Esophagus squamous epithelium (tissue), 5 donors: ENCODE measurements at regions not wholly inside any gene's neighbourhood (a gene's known extent, or its start where the extent isn't known, plus 50 kb on each side); places are given as distances from the start of the nearest gene placed in this dataset.

Source experiments
- DNase-seq: peaks from one replicate; lab custom pipeline; 2025; lab: John Stamatoyannopoulos, UW
- H3K27ac ChIP-seq, 4 donors: fragments of 200-600 bp; sonication (generic); one replicate each; pipeline ENCODE4 v1.5.1; 2016 to 2019; ENCODE audit warnings: mild to moderate bottlenecking in 1 of 4
- H3K27me3 ChIP-seq, 4 donors: fragments of 200-600 bp; sonication (generic); 1 replicate in 3 of 4; 2 replicates in 1 of 4; pipeline versions ENCODE4 v1.5.1 to v1.6.0; 2017 to 2021; ENCODE audit warnings: antibody characterized with exemption in 1 of 4
- H3K36me3 ChIP-seq, 3 donors: fragments of 200-600 bp; sonication (generic); one replicate each; pipeline ENCODE4 v1.5.1; 2016 to 2019
- H3K4me1 ChIP-seq, 3 donors: fragments of 200-600 bp; sonication (generic); one replicate each; pipeline ENCODE4 v1.5.1; 2017 to 2019
- H3K4me3 ChIP-seq, 4 donors: fragments of 200-600 bp; sonication (generic); 1 replicate in 3 of 4; 2 replicates in 1 of 4; pipeline ENCODE4 v1.5.1; 2016 to 2019; ENCODE audit warnings: mild to moderate bottlenecking in 2 of 4, moderate library complexity in 1 of 4
- H3K9me3 ChIP-seq, 3 donors: fragments of 200-600 bp; sonication (generic); one replicate each; pipeline ENCODE4 v1.5.1; 2016 to 2019
- CTCF ChIP-seq, 6 experiments: fragments of 450-650 bp in 4 of 6; fragments of 200-600 bp in 2 of 6; sonication (generic) in 2 of 6; IDR thresholded peaks; one replicate each; pipeline ENCODE4 v1.5.1; 2016 to 2019; ENCODE audit warnings: antibody characterized with exemption in 6 of 6, mild to moderate bottlenecking in 4 of 6, moderate library complexity in 4 of 6
- POLR2A ChIP-seq, 4 donors: fragments of 450-650 bp; IDR thresholded peaks; one replicate each; pipeline ENCODE4 v1.6.1; 2017; ENCODE audit warnings: antibody characterized with exemption in 4 of 4, mild to moderate bottlenecking in 4 of 4, moderate library complexity in 3 of 4
- WGBS, 2 donors: methylation state at CpG; one replicate each; pipeline ENCODE4 v1.1.5; 2018; 5-methylcytosine and 5-hydroxymethylcytosine counted together
- intact Hi-C: fragments of 100-400 bp; cut with DNase I; formaldehyde crosslinking; loops from one replicate; pipeline ENCODE4 v1.15.0; 2022
- donor health status: DM: yes; HTN: yes; CAD: no.

- no peaks in the 10 kb centered on the region for H3K36me3 ChIP-seq
- WGBS, 2 donors: 63 to 75% methylated on average over 4 of the region's 4 CpGs
- no peak for DNase-seq
- H3K27ac ChIP-seq: no peak overlapping the region
- intact Hi-C loops: no loop called here
- H3K27me3 ChIP-seq: peaks cover 0 to under 1% (median 0%) of the 10 kb centered on the region in 4 donors
- no peak for TF ChIP-seq CTCF (IDR thresholded peaks at IDR 0.05)
- no peak for TF ChIP-seq POLR2A (IDR thresholded peaks at IDR 0.05)
- H3K4me1 ChIP-seq: no peaks in the 10 kb centered on the region
- H3K9me3 ChIP-seq: no peaks in the 10 kb centered on the region
- H3K4me3 ChIP-seq: no peak overlapping the region
Observed at GRCh38 chr9:95746408-95747180, 128.9 kb upstream of the ERCC6L2 start.

- Histone ChIP-seq H3K4me3 (no peak overlapping the region), H3K9me3 (no peaks in the 10 kb centered on the region), H3K27me3 (no peaks in the 10 kb centered on the region), H3K27ac (no peak overlapping the region), H3K36me3 (no peaks in the 10 kb centered on the region), H3K4me1 (no peaks in the 10 kb centered on the region)
- no peak for DNase-seq
- no peak for TF ChIP-seq CTCF (IDR thresholded peaks at IDR 0.05)
- no peak for TF ChIP-seq POLR2A (IDR thresholded peaks at IDR 0.05)
- WGBS, 2 donors: 63 to 64% methylated on average over 6 of the region's 6 CpGs
- intact Hi-C loops: no loop called here
Observed at GRCh38 chr9:95742821-95743220, 132.7 kb upstream of the ERCC6L2 start.

GRCh38 chr9:95741631-95742030, 133.9 kb upstream of the ERCC6L2 start:
- intact Hi-C loops: no loop called here
- Histone ChIP-seq H3K4me3 (no peak overlapping the region), H3K9me3 (no peaks in the 10 kb centered on the region), H3K27me3 (peaks cover 0 to 3% (median 0%) of the 10 kb centered on the region in 4 donors), H3K36me3 (no peaks in the 10 kb centered on the region), H3K4me1 (no peaks in the 10 kb centered on the region), H3K27ac (no peak overlapping the region)
- no peak for DNase-seq
- WGBS, 2 donors: 50 to 65% methylated on average over 1 of the region's 2 CpGs
- no peak for TF ChIP-seq POLR2A (IDR thresholded peaks at IDR 0.05)
- no peak for TF ChIP-seq CTCF (IDR thresholded peaks at IDR 0.05)

GRCh38 chr9:95740217-95741004, 135.1 kb upstream of the ERCC6L2 start:
- Histone ChIP-seq H3K4me3 (no peak overlapping the region), H3K27me3 (peaks cover 0 to 3% (median 0%) of the 10 kb centered on the region in 4 donors), H3K27ac (no peak overlapping the region), H3K4me1 (no peaks in the 10 kb centered on the region), H3K36me3 (no peaks in the 10 kb centered on the region), H3K9me3 (no peaks in the 10 kb centered on the region)
- WGBS, 2 donors: 68 to 79% methylated on average over 11 of the region's 11 CpGs
- no peak for DNase-seq
- intact Hi-C loops: no loop called here
- no peak for TF ChIP-seq CTCF (IDR thresholded peaks at IDR 0.05)
- no peak for TF ChIP-seq POLR2A (IDR thresholded peaks at IDR 0.05)

GRCh38 chr9:95738438-95738837, 137.1 kb upstream of the ERCC6L2 start:
- Histone ChIP-seq H3K4me1 (peaks cover 0 to 5% (median 0%) of the 10 kb centered on the region in 3 donors), H3K4me3 (no peak overlapping the region), H3K36me3 (no peaks in the 10 kb centered on the region), H3K9me3 (no peaks in the 10 kb centered on the region), H3K27ac (no peak overlapping the region), H3K27me3 (peaks cover 0 to 3% (median 0%) of the 10 kb centered on the region in 4 donors)
- WGBS, 2 donors: 81 to 84% methylated on average over 8 to 9 of the region's 10 CpGs
- intact Hi-C loops: no loop called here
- no peak for DNase-seq
- TF ChIP-seq CTCF (IDR thresholded peaks at IDR 0.05) (no peak), POLR2A (IDR thresholded peaks at IDR 0.05) (no peak)
